ENCODE measurements at regions not wholly inside any gene's neighbourhood (a gene's known extent, or its start where the extent isn't known, plus 50 kb on each side); places are given as distances from the start of the nearest gene placed in this dataset.
"Not testable (repeated sequence)": the region's sequence is repeated elsewhere in the genome, so short reads cannot be mapped to it uniquely, and the experiment has no call there.

DNA sequence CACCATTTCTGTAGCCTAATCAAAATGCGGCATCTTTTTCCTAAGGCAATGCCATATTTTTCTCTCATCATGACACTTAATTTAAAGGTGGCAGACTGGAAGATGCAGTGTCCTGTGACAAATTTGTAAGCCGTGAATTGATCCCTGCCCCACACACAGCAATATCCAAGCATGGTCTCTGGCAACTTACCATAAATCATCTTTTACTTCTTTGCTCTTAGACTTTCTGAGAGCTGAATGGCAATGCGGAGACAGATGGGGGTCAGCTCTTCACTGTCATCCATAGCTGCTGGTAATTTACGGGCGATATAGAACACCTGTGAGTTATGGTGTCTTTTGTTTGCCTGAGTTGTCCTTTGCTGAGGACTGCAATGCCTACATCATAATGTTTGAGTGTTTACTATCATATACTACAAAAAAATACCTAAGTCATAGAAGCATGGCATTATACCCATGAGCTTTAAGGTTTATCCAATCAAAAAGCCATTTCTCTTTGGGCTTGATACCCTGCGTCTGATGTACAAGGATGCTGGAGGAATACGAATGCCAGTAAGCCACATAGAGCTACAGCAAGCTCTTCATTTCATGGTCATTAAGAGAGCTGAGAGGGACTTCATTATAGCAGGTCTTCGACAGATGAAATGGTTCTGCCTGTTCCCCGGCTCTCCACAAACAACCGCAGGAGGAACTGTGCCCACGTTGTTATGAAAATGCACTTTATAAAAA, 148.1 kb downstream of the TRIML1 start:
- DNase-seq, result no peak

DNA sequence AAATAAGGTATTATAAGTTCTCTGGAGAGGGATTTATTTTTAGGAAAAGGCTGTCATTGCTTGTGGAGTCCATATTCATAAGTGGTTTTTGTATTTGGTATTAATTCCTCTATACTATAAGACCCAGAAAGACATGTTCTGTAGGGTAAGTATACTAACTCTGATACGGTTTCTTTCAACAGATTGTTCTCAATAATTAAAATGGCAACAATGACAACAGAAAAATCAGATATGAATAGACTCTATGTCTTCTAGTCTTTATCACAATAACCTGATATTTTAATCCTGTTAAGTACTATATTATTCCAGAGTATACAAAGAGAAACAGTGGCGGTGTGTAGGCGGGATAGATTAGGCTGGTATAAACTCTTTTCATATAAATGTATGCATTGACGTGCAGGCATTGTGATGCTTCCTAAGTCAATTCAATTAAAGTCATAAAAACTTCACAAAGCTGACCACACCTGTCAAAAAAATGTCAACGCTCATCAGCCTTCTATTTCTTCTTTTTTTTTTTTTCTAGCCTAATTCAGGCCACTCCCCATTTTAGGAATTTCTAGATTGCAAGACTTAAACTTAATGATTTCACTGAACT, 150.4 kb downstream of the TRIML1 start:
- DNase-seq, result no peak

DNA sequence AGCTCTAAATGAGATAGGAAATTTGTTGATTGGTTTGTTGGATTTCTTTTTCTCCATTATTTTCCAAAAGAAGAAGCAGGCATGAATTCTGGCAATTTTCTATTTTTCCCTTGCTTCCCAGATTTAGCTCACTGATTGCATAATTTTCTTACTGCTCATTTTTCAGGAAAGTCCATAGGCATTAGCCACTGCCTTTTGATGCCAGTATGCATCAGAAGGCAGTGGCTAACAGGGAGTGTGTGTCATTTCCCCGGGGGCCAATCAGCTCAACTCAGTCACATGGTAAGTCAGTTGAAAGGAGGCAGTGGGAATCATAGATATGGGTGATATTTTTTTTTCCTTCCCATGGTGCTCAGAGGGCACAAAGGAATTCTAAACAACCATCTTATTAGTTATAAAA, 156.7 kb downstream of the TRIML1 start:
- peak in 1 of 3 donors; percentile 42 for DNase-seq

DNA sequence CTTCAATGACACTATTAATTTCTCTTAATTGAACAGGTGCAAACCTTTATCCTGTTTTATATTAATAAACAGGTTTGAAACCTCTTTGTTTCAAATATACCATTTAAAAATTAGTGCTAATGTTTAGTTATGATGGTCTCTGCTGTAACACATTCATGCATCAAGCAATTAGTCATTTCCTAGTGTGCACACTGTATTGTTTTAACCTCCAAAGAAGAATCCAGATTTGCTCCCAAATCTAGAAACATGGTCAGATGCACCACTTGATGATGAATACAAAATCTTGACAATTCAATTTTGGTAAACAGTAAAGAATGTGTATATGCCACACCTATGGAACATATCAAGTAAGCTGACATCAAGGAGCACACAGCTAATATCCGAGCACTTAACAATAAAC, 157.1 kb downstream of the TRIML1 start:
- DNase-seq, result no peak

DNA sequence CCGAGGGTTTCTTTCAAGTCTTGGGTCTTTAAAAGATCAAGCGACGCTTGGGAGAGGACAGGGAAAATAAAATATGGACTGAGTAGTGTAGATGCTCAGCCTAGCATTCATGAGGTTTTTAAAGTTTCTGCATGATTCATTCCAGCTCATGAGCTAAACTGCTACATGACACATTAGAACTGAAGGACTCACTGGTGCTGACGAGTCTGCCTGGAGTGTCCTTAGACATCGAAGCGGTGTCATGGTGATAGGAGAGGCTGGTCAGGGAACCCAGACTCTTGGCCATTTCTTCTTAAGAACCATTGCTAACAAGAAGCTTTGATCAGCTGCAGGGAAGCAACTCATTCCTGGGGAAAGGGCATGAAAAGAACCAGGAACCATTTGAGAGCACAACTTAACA, 158.6 kb downstream of the TRIML1 start:
- peak in 1 of 3 donors; percentile 28 for DNase-seq

DNA sequence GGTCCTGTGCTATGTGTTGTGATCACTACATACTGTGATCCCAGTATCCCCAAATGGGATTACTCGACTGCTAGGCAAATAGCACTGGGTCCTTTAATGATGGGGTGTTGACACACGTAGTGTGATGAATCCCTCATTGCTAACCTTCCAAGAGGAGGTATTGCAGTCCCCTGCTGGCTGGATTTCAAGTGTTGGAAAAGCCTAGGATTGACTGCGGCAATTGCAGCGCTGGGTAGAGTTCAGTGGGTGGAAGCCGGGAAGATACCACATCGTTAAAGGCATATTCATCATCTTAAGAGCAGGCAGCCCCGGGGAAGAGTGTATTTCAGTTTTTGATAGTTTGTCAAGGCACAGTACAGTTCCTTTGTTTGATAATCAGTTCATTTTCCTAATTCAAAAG, 159.9 kb downstream of the TRIML1 start:
- peak in 1 of 3 donors; percentile 2 for DNase-seq

DNA sequence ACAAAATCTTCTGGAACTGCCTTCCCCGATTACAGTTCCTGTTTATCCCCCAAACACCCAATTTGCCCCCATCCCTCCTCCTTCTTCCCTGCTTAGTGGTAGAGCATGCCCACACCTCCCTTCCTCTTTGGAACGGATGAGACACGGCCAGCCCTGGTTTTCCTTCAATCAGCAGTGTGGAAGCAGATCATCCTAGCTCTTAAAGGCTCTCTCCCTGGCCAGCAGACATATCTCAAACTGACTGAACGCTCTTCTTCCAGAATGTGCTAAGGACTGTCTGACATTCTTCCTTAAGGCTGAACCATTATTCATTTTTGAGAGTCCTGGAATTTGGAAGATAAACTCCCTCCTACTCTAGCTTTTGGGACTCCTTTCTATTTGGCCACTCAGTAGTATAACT, 161.1 kb downstream of the TRIML1 start:
- DNase-seq, result no peak

DNA sequence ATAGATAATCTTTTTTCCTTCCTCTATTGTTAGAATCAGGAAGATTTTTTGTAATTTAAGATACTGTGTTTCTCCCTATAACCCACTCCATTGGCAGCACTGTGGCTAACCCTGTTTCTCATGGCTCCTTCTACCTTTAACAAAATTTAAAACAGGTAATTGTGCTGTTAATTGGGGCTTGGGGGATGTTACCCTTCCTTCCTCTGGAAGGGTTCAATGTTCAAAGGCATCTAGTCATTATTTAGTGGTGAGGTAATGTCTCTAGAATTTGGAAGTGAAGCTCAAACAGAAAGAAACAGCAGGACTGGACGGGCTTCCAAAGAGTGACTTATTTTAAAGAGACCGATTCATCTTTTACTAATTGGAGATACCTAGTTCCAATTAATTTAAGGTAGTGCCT, 166.4 kb downstream of the TRIML1 start:
- no peak for DNase-seq

DNA sequence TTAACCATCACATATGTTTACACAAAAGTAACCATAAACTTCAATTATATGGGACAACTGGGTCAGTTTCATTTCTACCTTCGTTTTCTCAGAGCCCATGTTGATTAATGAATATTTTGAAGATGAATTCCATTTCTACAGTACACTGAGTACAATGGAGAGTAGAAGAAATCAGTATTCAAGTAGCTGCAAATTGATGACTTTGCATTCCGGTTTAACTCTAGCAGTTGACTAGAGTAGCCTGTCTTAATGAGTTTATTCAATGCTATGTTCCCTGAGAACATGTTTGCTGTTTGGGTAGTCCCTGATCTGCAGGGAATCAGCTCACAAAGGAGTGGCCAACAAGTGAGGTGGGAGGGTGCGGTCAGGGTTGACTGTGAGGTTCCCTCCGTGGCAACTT, 168.3 kb downstream of the TRIML1 start:
- no peak for DNase-seq

DNA sequence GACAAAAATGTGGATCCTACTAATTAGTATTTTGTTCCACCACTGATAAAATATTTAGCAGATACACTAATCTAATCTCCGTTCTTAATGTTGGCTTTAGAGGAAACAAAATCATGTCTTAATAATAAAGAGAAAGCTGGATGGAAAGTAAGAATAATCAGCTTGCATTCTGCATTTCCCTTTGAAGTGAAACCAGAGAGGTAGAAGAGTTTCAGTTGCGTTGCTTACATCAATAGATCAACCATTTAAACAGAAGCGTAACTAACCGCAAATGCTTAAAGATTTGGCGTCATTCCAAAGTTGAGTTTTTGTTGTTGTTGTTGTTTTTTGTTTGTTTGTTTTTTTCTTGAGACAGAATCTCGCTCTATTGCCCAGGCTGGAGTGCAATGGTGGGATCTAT, 168.9 kb downstream of the TRIML1 start:
- no peak for DNase-seq

DNA sequence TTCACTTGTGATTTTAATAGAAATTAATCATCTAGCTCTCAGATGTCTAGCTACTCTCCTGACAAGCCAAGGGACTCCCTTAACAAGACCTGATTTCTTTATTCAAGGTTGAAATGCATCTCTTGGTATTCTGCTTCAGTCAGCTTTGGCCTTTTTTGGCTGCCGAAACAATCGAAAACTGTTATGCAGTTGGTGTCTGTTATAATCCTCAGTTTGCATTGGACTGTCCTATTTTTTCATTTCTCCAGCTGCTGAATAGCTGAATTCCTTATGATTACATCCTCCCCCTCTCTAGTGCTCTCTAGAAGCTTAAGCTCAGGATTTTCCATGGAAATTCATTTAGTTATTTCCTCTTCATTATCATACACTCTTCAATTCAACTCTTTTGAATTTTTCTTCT, 177.2 kb downstream of the TRIML1 start:
- DNase-seq, result peak in 2 of 3 donors; percentile 34 to 59

DNA sequence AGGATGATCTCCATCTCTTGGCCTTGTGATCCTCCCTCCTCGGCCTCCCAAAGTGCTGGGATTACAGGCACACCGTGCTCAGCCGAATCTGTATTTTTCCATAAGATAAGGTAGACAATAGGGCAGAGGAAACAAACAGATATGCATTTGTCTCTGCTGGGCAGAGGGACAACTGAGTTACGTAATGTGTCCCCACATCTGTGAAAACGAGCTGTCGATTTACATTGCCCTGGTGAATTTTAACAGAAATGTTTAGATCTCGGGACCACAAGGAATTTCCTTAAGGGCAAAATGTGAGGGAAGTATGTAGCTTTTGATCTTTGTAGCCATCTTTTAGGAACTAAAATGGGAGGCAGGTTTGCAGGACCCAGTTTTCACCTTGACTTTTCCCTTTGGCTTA, 189.7 kb downstream of the TRIML1 start:
- DNase-seq, result no peak

DNA sequence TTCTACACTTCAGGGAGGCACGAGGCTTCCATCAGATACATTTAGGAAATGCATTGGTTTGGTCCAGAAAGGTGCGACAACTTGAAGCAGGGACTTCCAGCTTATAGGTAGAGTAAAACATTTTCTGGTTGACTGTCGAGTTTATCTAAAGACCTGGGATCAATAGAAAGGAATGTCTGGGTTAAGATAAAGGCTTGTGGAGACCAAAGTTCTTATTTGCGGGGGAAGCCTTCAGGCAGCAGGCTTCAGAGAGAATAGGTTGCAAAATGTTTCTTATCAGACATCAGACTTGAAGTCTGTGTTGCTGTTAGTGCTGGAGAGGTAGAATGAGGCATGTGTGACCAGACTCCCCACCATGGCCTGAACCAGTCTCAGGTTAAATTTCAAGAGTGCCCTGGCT, 190.3 kb downstream of the TRIML1 start:
- DNase-seq, result no peak

DNA sequence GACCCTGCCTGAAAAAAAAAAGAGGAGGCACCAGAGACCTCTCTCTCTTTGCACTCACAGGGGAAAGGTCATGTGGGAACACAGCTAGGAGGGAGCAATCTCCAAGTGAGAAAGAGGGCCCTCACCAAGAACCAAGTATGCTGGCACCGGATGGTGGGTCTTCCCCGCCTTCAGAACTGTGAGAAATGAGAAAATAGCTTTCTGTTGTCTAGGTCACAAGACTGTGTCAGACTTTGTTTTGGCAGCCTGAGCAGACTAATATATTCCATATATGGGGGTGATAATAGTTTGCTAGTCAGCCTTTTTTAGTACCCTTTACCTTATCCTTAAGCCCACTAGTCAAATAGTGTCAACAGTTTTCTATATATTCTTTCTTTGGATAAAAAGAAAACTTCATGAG, 193.0 kb downstream of the TRIML1 start:
- DNase-seq, result no peak

DNA sequence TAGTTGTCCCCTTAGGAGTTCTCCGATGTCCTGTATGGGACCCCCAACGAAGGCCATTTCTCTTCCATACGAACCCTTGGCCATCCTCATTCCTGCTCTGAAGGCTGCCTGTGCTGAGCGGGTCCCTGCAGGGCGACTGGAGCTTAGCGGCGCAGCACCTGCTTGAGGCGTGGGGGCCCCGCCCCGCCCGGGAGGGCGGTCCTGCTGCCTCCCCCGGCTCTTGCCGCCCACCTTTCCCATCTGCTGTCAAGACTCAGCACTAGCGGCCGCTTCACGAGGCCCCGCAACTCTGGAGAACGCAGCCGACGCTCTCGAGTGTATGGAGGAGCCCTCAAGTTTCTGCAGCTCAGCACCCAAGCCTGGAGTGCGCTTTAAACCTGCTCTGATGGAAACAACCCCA, 197.7 kb downstream of the TRIML1 start:
- no peak for DNase-seq

DNA sequence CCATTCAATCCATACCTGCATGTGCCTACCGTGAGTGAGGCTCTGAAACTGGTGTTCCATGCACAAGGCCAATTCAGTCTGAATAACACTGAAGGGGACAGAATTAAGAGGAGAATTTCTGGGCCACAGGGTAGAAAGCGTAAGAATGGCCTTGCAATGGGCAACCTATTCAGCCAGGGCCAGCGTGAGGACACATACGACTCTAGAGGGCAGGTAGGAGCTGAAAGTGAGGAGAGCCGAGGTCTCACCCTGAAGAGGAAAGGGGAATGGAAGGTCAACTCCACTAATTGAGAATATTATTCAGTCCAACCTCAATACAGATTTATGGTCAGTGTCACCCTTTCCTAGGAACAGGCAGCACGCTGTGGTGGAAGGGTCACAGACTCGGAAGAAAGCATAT, 202.2 kb downstream of the TRIML1 start:
- no peak for DNase-seq

DNA sequence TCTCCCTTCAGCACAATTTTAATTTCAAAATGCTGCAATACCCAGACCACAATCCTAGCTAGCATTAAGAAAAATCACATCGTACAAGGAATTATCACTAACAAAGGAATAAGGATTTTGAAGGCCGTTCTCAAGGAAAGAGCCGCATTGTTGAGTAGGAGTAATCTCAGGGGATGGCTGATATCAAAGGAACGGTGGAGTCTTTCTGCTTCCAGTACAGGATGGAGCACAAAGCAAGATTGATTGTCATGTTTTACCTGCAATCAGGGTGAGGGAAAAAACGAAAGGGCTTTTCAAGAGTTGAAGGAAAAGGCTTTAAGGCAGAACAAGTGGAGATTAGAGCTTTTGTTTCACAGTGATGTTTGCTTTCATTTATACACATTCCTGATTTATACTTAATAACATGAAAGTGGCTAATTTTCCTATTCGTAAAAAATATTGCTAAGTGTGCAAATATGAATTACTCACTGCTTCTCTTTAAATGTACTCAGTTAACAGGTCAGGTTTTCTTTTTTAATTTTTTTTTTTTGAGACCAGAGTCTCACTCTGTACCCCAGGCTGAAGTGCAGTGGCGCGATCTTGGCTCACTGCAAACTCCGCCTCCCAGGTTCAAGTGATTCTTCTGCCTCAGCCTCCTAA, 207.0 kb downstream of the TRIML1 start:
- no peak for DNase-seq

DNA sequence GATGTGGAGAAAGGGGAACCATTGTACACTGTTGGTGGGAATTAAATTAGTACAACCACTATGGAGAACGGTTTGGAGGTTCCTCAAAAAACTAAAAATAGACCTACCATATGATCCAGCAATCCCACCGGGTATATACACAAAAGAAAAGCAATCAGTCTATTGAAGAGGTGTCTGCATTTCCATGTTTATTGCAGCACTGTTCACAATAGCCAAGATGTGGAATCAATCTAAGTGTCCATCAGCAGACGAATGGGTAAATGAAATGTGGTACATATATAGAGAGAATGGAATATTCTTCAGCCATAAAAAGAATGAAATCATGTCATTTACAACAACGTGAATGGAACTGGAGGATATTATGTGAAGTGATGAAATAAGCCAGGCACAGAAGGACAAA, 208.1 kb downstream of the TRIML1 start:
- no peak for DNase-seq

DNA sequence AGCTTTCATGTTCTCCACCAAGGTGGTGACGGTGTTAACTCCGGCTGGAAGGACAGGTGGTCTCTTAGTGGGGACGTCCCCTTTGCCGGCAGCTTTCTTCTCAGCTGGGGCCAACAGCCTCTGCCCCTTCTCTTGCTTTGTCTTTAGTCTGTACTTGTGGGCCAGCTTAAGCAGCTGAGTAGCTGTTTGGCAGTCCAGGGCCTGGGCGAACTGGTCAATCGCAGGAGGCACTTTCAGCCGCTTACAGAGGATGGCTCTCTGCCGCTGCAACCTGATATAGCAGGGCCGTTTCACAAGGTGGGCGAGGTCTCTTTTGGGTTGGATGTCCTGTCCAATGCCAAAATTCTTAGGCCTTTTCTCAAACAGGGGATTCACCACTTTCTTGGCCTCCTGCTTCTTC, 210.3 kb downstream of the TRIML1 start:
- DNase-seq, result not testable (repeated sequence)

DNA sequence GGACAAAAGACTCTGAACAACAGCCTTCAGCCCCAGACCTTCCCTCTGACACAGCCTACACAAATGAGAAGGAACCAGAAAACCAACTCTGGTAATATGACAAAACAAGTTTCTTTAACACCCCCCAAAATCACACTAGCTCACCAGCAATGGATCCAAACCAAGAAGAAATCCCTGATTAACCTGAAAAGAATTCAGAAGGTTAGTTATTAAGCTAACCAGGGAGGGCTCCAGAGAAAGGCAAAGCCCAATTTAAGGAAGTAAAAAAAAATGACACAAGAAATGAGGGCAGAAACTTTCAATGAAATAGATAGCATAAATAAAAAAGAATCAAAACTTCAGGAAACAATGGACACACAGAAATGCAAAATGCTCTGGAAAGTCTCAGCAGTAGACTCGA, 224.0 kb downstream of the TRIML1 start:
- DNase-seq, result no peak

DNA sequence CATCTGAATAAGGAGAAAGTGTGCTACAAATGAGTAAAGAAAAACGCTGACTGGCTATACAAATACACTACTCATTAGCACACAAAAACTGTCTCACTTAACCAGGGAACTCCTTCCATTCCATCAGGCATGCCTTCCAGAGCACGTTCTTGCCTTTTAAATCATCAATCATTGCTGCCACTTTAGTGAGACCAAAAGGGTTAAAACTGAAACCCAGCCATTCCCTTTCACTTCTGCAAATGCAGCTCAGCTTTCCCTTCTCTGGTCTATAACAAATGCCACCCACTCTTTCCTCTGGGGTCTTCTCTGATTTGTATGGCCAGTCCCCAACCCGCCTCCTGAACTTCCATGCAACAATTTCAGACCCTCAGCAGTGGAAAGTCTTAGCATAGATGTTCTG, 231.5 kb downstream of the TRIML1 start:
- DNase-seq, result no peak

DNA sequence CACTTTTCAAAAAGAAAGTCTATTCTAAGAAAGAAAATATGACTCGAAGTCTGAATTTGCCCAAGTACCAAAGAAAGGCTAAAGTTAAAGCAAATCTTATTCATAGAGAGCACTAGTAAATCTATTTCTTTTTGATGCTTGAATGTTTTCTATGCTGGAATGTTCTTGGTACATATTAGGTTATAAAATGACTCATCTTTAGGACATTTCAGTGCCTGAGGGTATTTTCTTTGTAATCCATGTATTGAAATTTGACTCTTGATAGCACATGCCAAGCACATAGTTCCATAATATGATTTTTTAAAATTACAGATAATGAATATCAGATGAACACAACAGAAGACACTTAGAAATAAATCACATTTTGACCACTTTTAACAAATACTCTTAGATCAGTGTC, 232.8 kb downstream of the TRIML1 start:
- DNase-seq, result peak in 2 of 3 donors; percentile 8 to 35

DNA sequence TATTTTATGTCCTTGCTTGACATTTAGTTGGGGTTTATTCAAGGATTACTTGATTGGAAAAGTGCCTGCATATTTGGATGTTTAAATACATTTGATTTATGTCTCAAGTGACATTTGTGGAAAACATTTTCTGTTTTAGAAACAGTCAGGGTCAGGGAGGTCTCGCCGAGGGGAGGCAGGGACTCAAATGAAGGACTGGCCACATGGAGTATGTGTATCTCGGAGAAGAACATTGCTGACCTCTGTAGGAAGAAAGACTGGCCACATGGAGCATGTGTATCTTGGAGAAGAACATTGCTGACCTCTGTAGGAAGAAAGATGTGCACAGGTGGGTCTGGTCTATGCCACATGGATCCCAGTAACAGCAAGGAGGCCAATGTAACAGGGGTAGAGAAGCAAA, 233.6 kb downstream of the TRIML1 start:
- DNase-seq, result peak; percentile 13 to 61 (median 28)

DNA sequence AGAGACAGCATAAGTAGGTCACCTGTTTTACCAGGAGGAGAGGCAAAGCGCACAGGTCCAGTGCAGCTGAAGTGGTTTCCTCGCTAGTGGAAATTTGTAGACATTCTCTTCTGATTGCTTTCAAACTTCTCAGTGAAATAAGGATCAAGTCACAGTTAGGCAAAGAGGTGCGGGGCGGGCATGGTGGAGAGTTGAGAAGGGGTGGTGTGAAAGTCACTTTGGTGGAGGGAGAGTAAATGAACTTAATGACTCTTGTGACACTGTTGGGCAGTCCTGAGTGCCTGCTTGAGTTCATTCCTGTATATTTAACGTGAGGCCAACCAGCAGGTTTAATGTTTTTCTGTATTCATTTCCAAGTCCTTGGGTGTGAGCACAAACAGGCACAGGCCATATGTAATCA, 235.6 kb downstream of the TRIML1 start:
- no peak for DNase-seq
